GM19238 (cell line): ENCODE measurements at regions not wholly inside any gene's neighbourhood (a gene's known extent, or its start where the extent isn't known, plus 50 kb on each side); places are given as distances from the start of the nearest gene placed in this dataset.
"Not testable (repeated sequence)": the region's sequence is repeated elsewhere in the genome, so short reads cannot be mapped to it uniquely, and the experiment has no call there.

ENCODE experiments used
- DNase-seq: peaks from one replicate; pipeline ENCODE4 v3.0.0; 2011; ENCODE audit warnings: low spot score; ENCODE audit not compliant: insufficient read length

GRCh38 chr2:15822151-15823044 is 118.0 kb upstream of the MYCN start:
- DNase-seq, result no peak

- DNase-seq, result no peak
Observed at GRCh38 chr2:15823459-15824396, 116.6 kb upstream of the MYCN start.

GRCh38 chr2:15824467-15824866 is 115.9 kb upstream of the MYCN start:
- DNase-seq, result not testable (repeated sequence)

- DNase-seq, result no peak
Observed at GRCh38 chr2:15825276-15825980, 114.9 kb upstream of the MYCN start.

GRCh38 chr2:15826273-15826717 is 114.1 kb upstream of the MYCN start:
- DNase-seq, result no peak

- no peak for DNase-seq
Observed at GRCh38 chr2:15827001-15827400, 113.3 kb upstream of the MYCN start.

GRCh38 chr2:15828576-15828975 is 111.8 kb upstream of the MYCN start:
- DNase-seq, result no peak

GRCh38 chr2:15829091-15829801 is 111.1 kb upstream of the MYCN start:
- DNase-seq, result no peak

GRCh38 chr2:15829985-15830384 is 110.4 kb upstream of the MYCN start:
- no peak for DNase-seq

- DNase-seq, result no peak
Observed at GRCh38 chr2:15830937-15831549, 109.3 kb upstream of the MYCN start.

GRCh38 chr2:15832030-15832709 is 108.2 kb upstream of the MYCN start:
- no peak for DNase-seq

- DNase-seq, result no peak
Observed at GRCh38 chr2:15832849-15833680, 107.3 kb upstream of the MYCN start.

GRCh38 chr2:15833731-15834130 is 106.6 kb upstream of the MYCN start:
- no peak for DNase-seq

- no peak for DNase-seq
Observed at GRCh38 chr2:15834381-15835031, 105.8 kb upstream of the MYCN start.

- no peak for DNase-seq
Observed at GRCh38 chr2:15835991-15836688, 104.2 kb upstream of the MYCN start.

- DNase-seq, result no peak
Observed at GRCh38 chr2:15836689-15837610, 103.4 kb upstream of the MYCN start.
